HG03139 (cell line): ENCODE measurements at regions not wholly inside any gene's neighbourhood (a gene's known extent, or its start where the extent isn't known, plus 50 kb on each side); places are given as distances from the start of the nearest gene placed in this dataset.
"Not testable (repeated sequence)": the region's sequence is repeated elsewhere in the genome, so short reads cannot be mapped to it uniquely, and the experiment has no call there.

ENCODE experiments used
- ATAC-seq: cut with Tn5 transposase; IDR thresholded peaks from one replicate; pipeline ENCODE4 v1.9.1; 2021; ENCODE audit not compliant: unreplicated experiment

GRCh38 chr10:22825841-22826240 is 102.0 kb upstream of the ARMC3 start:
- ATAC-seq, result no peak

- no peak for ATAC-seq
Observed at GRCh38 chr10:22824984-22825383, 102.9 kb upstream of the ARMC3 start.

DNA sequence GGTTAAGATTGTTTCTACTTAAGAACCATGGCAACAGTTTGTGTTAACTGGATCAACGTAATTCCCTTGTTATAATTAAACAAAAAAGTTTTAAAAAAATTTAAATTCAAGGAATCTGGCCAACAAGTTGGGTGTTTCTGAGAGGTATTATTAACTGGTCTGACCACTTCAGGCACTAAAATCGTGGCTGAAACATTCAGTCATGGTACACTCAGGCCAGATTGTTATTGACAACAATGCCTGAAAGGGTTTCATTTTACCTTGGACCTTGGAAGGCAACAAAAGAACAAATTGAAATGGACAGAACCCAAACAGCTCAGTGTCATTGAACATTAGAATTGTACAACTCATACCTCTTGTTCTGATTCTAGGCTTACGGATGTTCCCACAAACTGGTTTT is 103.3 kb upstream of the ARMC3 start:
- ATAC-seq, result no peak

GRCh38 chr10:22823109-22823508 is 104.7 kb upstream of the ARMC3 start:
- ATAC-seq, result no peak

- ATAC-seq, result not testable (repeated sequence)
Observed at GRCh38 chr10:22821921-22822320, 105.9 kb upstream of the ARMC3 start.

DNA sequence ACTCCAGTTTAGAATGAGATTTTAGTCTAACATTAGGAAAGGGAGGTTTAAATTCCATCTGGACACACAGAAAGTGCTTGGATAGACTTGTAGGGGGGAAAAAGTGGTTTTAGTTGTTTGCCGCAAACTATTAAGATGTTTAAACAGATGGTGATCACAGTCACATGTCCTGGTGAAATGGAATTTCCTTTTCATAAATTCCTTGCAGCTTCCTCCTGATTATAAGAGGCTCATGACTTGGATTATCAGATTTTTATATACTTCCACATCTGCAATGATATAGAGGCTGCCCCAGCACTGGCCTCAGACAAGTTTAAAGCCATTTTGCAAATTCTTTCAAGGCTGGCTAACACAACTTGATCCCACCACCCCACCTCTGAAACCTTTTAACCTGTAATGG is 106.4 kb upstream of the ARMC3 start:
- no peak for ATAC-seq

GRCh38 chr10:22816298-22816653 is 101.9 kb upstream of the PIP4K2A start:
- no peak for ATAC-seq

DNA sequence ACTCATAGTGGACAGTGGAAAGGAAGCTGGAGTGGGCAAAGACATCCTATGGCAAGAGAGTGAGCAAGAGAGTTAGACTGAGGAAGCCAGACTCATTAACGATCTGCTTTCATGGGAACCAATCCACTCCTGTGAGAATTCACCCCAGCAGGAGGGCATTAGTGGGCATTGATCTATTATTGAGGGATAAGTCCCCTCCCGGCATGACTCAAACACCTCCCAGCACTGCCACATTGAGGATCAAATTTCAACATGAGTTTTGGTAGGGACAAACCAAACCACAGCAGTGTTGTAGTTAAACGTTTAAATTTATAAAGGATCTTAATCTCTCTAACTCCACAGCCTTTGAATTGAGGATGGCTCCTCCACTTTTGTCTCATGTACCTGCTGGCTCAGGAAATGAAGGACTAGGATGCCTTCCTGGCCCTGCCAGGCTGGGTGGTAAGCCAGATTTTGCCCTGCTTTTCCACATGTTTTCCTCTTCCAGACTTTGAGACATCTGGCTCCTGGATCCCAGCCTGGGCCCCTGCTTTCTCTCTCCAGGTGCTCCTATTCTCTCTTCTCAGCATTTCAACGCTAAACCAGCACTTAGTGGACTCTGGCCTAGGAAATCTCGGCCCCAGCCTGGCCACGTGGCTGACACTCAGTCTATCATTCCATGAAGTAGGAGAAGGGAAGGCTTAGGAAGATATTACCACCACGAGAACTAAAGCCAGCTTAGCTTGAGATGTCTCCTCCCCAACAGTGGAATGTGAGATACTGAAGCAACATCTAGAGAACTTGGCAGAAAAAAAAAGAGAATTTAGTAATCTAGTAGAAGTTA is 96.5 kb upstream of the PIP4K2A start:
- ATAC-seq, result no peak

GRCh38 chr10:22807238-22807637 is 92.9 kb upstream of the PIP4K2A start:
- no peak for ATAC-seq

GRCh38 chr10:22805304-22805703 is 90.9 kb upstream of the PIP4K2A start:
- no peak for ATAC-seq

- ATAC-seq, result no peak
Observed at GRCh38 chr10:22803261-22803885, 89.0 kb upstream of the PIP4K2A start.

- ATAC-seq, result no peak
Observed at GRCh38 chr10:22801785-22802184, 87.4 kb upstream of the PIP4K2A start.

GRCh38 chr10:22797796-22798195 is 83.4 kb upstream of the PIP4K2A start:
- ATAC-seq, result not testable (repeated sequence)

GRCh38 chr10:22795546-22795945 is 81.2 kb upstream of the PIP4K2A start:
- ATAC-seq, result no peak

DNA sequence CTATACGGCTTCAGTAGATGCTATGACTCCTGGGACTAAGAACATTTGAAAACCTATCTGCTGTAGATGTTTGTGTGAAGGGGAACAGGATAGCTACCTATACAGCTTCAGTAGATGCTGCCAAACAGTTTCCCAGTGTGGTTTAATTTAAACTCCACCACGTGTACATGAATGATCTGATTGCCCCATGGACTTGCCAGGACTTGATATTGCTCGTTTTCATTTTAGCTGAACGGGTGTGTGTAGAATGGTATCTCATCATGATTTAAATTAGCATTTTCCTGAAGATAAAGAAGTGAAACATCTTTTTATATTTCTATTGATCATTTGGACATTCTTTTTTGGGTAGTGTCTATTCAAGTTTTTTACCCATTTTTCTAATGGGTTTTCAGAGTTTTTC is 77.8 kb upstream of the PIP4K2A start:
- no peak for ATAC-seq

GRCh38 chr10:22791665-22792064 is 77.3 kb upstream of the PIP4K2A start:
- no peak for ATAC-seq

DNA sequence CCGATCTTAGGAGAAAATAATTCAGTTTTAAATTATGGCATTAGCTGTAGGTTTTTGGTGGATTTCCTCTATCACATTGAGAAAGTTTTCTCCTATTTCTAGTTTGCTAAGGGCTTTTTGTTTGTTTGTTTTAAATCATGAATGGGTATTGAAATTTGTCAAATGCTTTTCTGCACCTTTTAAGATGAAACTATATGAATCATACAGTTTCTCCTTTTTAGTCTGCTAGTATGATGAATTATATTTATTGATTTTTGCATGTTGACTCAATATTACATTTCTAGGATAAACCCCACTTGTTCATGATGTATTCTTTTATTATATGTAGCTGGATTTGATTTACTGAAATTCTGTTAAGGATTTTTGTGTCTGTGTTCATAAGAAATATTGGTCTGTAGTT is 70.3 kb upstream of the PIP4K2A start:
- no peak for ATAC-seq

DNA sequence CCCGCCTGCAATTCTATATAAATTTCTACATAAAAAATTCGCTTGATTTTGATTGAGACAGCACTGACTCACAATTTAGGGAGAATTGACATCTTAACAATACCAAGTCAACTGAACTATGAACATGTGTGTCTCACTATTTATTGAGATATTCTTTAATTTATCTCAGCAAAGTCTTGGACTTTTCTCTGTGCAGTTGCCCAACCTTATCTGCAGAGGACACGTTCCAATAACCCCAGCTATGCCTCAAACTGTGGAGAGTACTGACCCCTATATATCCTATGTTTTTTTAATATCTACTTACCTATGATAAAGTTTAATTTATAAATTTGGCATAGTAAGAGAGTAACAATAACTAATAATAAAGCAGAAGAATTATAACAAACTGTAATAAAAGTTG is 69.4 kb upstream of the PIP4K2A start:
- ATAC-seq, result no peak

DNA sequence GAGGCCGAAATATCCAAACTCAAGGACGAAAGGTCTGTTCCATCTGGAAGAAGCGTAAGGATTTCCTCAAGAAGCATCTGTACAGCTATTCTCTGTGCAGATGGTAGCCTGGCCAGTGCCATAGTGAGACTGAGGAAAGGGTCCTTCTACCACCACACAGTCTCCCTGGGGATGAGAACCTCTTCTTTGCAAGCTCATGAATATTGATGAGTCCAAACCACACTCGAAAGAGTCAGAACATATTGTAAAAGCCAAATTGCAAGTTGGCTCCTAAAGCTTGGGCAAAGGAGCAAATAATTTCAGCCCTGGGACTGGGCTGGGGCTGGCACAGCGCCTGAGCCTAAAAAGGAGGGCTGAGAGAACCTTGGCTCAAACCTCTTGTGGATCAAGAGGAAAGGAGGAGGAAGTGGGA is 66.1 kb upstream of the PIP4K2A start:
- no peak for ATAC-seq

DNA sequence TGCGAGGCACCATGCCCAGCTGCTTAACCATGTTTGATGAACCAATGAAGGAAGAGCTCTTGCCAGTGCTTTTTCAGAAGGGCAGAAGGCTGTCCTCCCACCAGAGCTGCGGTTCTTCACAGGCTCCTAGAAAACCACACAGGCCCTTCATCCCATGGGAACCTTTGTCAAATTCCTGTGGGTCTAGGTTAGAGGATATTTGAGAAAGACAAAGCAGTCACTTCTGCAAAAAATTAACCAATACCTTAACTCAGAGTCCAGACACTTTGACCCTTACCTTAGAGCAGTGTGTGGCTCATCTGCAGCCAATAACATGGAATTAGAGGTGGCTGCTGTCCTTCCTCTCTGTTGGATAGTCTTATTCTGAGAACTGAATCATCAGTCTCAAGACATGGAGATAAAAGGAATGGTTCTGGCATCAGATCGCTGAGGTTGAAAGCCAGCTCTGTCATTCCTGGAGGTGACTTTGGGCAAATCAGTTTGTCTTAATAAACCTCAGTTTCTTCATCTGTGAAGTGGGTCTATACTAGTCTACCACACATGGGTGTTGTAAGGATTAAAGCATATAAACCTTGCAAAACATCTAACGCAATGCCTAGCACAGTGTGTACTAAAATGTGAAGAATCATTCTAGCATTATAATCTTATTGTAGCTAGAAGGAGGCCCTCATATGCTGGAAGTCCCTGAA is 65.1 kb upstream of the PIP4K2A start:
- ATAC-seq, result no peak

- ATAC-seq, result no peak
Observed at GRCh38 chr10:22774102-22774501, 59.7 kb upstream of the PIP4K2A start.

- ATAC-seq, result not testable (repeated sequence)
Observed at GRCh38 chr10:22771631-22772030, 57.3 kb upstream of the PIP4K2A start.
